ENCODE measurements at regions not wholly inside any gene's neighbourhood (a gene's known extent, or its start where the extent isn't known, plus 50 kb on each side); places are given as distances from the start of the nearest gene placed in this dataset.

DNA sequence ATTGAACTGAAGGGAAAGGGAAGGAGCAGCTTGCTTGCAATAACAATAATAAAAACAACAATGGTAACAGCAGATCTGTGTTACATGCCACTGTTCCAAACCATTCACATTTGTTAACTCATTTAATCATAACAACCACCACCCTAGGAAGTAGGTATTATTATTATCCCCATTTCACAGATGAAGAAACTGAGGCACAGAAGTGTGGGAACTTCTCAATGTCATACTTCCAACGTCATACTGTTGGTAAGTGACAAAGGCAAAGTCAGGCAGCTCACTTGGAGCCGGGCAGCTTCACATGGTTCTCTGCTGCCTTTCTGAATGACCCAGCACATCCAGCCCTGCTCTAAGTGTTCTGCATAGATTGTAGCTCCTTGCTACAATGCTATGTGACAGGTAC is 72.6 kb downstream of the FOXD1 start:
- Histone ChIP-seq H2BK20ac (ENCODE audit: low read depth, low read length, poor library complexity, severe bottlenecking) (no peak overlapping the region), H2BK15ac (ENCODE audit: low read depth, low read length) (no peak overlapping the region), H2BK120ac (ENCODE audit: low read depth, low read length, poor library complexity, severe bottlenecking) (no peak overlapping the region), H2AFZ (ENCODE audit: low read length) (no peak overlapping the region), H3T11ph (ENCODE audit: low read length) (no peak overlapping the region), H3K9me3 (ENCODE audit: control insufficient read depth, low read depth, low read length) (no peaks in the 10 kb centered on the region), H3K79me1 (ENCODE audit: insufficient read depth, low read depth, low read length, poor library complexity, severe bottlenecking) (no peaks in the 10 kb centered on the region), H3K4me1 (ENCODE audit: insufficient read depth, low read length) (no peaks in the 10 kb centered on the region), H3K79me2 (ENCODE audit: insufficient read depth, low read length) (no peaks in the 10 kb centered on the region), H3K18ac (ENCODE audit: insufficient read length, low read depth, low read length) (no peak overlapping the region), H3K23ac (ENCODE audit: insufficient read length, low read depth, low read length) (no peak overlapping the region), H3K27ac (ENCODE audit: insufficient read length, low read depth, low read length) (no peak overlapping the region), H3K4me2 (ENCODE audit: insufficient read depth, insufficient read length, low read length) (no peak overlapping the region), H2AK5ac (ENCODE audit: insufficient read length, low read length) (no peak overlapping the region), H2BK5ac (ENCODE audit: insufficient read length, low read length) (no peak overlapping the region), H4K20me1 (ENCODE audit: control insufficient read depth, insufficient read depth, insufficient read length) (no peaks in the 10 kb centered on the region), H2BK12ac (ENCODE audit: insufficient read length, low read depth, low read length) (no peak overlapping the region), H3K56ac (ENCODE audit: insufficient read length, low read depth, low read length) (no peak overlapping the region), H3K23me2 (ENCODE audit: insufficient read length, low read depth, low read length, poor library complexity, severe bottlenecking) (no peaks in the 10 kb centered on the region), H4K8ac (replicated peaks; ENCODE audit: insufficient read length, low read depth, low read length) (no peak overlapping the region), H3K27me3 (ENCODE audit: insufficient read depth, low read length) (no peaks in the 10 kb centered on the region), H4K5ac (ENCODE audit: insufficient read length, low read depth, low read length) (no peak overlapping the region), H4K91ac (ENCODE audit: insufficient read length, low read depth, low read length) (no peak overlapping the region), H3K14ac (ENCODE audit: insufficient read depth, low read length) (no peak overlapping the region), H3K9ac (ENCODE audit: extremely low read depth, insufficient read length, low read length) (no peak overlapping the region), H3K4ac (ENCODE audit: low read depth, low read length) (no peak overlapping the region)
- no peaks in the 10 kb centered on the region; a peak in 1 of 7 replicates for H3K36me3 Mint-ChIP-seq (ENCODE audit: insufficient read depth in 1 of 3, low read depth in 3 of 3)
- H3K9me3 Mint-ChIP-seq: no peaks in the 10 kb centered on the region
- peaks cover 10 to 11% of the 10 kb centered on the region in 2 experiments for H3K4me1 Mint-ChIP-seq
- no peak overlapping the region for H3K27ac Mint-ChIP-seq
- no peak for DNase-seq
- peaks cover 6% of the 10 kb centered on the region; the same call in 1 of the 2 replicates for H3K27me3 Mint-ChIP-seq (ENCODE audit: low read depth)
- H3K4me3 Mint-ChIP-seq: no peak overlapping the region
- WGBS (ENCODE audit: extremely low coverage, insufficient read length, low lambda C conversion rate): no CpG with 5 or more reads among the region's 2 CpGs
- TF ChIP-seq, protein P1, sequence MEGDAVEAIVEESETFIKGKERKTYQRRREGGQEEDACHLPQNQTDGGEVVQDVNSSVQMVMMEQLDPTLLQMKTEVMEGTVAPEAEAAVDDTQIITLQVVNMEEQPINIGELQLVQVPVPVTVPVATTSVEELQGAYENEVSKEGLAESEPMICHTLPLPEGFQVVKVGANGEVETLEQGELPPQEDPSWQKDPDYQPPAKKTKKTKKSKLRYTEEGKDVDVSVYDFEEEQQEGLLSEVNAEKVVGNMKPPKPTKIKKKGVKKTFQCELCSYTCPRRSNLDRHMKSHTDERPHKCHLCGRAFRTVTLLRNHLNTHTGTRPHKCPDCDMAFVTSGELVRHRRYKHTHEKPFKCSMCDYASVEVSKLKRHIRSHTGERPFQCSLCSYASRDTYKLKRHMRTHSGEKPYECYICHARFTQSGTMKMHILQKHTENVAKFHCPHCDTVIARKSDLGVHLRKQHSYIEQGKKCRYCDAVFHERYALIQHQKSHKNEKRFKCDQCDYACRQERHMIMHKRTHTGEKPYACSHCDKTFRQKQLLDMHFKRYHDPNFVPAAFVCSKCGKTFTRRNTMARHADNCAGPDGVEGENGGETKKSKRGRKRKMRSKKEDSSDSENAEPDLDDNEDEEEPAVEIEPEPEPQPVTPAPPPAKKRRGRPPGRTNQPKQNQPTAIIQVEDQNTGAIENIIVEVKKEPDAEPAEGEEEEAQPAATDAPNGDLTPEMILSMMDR (conservative IDR thresholded peaks at IDR 0.05): no peak

Data from H9 (cell line).